IPS-NIHi7 (cell line): ENCODE measurements at regions not wholly inside any gene's neighbourhood (a gene's known extent, or its start where the extent isn't known, plus 50 kb on each side); places are given as distances from the start of the nearest gene placed in this dataset.
"Not testable (repeated sequence)": the region's sequence is repeated elsewhere in the genome, so short reads cannot be mapped to it uniquely, and the experiment has no call there.

ENCODE experiments used
- DNase-seq: peaks from one replicate; pipeline ENCODE4 v3.0.0; 2012; ENCODE audit warnings: mixed read lengths; ENCODE audit errors: extremely low spot score

DNA sequence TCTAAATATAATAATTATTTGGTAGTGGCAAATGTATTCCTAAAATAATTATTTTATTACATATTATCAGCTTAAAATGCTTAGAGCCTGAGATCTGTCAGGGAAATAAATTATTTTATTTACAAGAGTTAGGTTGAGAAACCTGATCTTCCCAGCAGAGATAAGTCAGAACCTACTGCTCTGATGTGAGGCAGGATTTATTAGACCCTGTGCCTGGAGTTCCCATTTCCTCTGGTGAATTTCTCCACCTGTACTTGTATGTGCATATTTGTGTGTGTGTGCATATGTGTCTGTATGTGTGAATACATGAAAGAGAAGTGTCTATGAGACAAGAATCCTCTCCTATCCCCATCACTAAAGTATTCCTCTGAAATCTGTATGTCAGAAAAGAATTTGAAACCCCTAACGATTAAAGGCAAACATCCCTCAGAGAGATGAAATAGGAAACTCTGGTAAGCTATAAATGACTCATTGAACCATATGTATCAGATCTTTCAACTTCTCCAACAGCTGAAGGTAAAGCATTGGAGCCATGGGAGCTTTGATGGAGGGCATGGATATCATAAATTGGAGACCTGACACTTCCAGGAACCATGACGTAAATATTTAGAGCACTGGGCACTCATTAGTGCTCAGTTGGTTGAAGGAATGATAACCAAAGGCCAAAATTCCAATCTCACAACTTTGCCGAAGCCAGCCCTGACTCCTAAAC, 190.9 kb downstream of the XPNPEP1 start:
- DNase-seq, result no peak

DNA sequence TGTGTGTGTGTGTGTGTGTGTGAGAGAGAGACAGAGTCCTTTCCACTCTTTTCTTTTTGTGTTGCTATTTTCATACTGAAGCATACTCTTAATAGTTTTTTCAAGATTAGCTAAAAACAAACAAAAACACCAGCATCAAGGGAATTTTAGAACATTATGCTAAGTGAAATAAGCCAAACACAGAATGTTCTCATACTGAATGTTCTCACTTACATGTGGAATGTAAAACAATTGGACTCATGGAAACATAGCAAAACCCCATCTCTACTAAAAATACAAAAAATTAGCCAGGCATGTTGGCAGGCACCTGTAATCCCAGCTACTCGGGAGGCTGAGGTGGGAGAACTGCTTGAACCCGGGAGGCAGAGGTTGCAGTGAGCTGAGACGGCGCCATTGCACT, 193.4 kb downstream of the XPNPEP1 start:
- not testable (repeated sequence) for DNase-seq

- DNase-seq, result no peak
These were observed 195.9 kb downstream of the XPNPEP1 start for GRCh38 chr10:109727436-109727835.

- no peak for DNase-seq
These were observed 196.8 kb downstream of the XPNPEP1 start for GRCh38 chr10:109726473-109726872.

DNA sequence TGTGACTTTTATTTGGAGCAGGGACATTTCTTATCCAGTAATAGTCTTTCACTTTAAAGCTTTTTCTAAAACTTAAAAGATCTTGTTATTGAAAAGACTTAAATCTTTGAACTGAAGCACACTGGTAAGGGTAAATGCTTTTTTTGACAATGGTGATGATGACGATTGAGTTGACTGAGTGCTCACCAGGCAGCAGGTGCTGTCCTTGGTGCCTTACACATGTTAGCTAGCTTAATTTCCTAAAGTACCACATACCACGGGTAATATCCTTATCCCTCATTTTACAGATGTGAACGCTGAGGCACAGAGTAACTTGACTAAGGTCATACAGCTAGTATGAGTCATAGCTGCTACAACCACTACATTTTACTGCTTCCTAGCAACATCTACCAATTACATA, 200.0 kb downstream of the XPNPEP1 start:
- DNase-seq, result no peak

- no peak for DNase-seq
These were observed 201.8 kb downstream of the XPNPEP1 start for GRCh38 chr10:109721453-109722064.

DNA sequence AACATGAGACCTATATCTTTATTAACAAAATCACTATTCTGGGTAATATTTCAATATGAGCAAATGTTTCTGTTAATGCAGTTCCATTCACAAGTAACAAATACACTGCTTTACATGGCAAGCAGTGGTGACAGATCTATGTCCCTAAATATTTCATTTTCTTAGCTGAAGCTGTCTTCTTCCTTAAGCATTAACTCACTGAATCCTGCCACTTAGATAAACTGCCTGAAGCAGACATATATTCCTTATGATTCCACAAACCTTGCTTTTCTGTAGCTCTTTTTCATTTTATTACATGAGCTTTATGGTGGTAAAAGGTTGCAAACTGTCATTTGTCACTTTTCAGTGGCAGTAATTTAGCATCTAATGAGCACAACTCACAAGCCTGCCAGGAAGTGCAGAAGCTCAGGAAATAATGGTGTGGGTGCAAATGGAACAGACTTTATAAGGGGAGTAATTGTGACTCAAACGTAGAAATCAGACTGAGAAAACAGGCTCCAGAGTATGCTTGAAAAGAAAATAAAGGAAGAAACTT, 217.2 kb downstream of the XPNPEP1 start:
- no peak for DNase-seq

DNA sequence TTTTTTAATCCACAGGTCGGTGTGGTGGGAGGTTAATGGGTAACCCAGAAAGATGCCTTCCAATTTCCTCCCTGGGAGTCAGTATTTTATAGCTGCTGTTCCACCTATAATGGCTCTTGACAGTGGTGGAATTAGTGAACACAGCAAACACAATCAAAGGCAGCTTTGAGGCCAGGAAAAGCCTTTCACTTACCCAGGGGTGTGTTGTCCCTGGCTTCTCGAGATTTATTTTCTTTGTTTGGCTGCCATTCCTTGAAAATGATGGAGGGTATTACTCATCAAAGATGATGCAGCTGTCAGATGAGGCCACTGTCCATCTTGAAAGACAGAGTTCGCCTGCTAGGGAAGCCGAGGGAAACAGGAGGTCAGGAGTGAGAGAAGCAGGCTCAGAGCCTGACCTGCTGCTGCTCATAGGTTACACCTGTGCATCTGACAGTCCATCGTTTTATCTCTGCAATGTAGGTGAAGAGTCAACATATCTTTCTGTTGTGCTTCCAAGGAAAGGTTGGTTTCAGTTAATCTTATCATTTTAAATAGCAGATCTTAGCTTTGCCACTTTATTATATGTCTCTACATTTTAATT, 221.6 kb downstream of the XPNPEP1 start:
- no peak for DNase-seq

DNA sequence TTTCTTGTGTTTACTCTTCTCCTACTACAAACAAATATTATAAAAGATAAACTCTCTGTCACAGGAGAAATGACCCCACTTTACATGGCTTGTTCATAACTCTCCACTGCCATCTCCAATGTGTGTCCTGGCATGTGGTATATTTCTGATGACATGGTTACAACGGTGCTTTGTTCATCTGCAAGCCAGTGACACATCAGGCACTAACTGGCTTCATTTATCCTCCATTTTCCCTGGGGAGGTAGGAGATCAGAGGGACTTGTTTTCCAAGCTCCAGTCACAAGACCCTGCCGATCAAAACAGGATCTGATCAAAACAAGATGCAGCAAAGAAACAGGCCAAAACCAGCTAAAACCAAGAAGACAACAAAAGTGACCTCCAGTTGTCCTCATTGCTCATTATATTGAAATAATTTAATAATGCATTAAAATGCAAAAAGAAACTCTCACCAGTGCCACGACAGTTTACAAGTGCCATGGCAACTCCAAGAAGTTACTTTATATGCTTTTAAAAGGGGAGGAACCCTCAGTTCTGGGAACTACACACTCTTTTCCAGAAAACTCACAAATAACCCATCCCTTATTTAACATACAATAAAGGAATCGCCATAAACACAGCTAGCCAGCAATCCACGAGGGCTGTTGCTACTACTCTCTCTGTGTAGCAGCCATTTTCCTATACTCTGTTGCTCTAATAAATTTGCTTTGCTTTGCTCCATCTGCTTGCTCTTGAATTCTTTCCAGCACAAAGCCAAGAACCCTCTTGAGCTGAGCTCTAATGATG, 224.2 kb downstream of the XPNPEP1 start:
- DNase-seq, result no peak

GRCh38 chr10:109698086-109698485, 225.2 kb downstream of the XPNPEP1 start:
- DNase-seq, result no peak

DNA sequence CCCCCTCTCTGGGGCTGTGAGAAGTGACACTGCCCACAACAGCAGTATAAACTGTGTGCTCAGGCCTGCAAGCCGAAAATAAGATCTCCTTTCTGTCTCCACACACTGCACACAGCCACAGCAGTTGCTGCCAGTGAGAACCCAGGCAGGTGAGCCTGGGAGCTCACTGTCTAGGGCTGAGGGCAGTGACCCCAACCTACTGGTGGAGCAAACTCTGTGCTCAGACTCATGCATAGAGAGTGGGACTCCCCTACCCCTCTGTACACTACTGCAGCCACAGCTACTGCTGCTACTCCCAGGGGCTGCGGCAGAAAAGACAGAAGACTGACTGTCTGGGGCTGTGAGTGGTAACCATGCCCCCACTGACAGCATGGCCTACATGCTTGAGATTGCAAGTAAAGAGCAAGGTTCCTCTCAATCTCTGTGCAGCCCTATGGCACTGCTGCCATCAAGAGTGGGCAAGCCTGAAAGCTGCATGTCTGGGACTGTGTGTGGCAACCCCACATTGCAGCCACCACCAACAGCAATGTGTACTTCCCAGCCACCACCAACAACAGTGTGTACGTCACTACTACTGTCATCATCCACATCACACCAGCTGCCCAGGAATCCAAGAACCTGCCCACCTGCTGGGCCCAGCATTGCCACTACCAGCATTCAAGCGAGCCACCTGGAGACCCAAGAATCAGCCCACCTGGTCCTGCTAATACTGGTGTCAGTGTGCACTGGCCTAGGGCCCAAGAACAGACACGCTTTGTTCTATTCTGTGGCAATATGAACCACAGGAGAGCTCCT, 226.1 kb downstream of the XPNPEP1 start:
- no peak for DNase-seq

- no peak for DNase-seq
These were observed 226.8 kb downstream of the XPNPEP1 start for GRCh38 chr10:109696462-109696861.

DNA sequence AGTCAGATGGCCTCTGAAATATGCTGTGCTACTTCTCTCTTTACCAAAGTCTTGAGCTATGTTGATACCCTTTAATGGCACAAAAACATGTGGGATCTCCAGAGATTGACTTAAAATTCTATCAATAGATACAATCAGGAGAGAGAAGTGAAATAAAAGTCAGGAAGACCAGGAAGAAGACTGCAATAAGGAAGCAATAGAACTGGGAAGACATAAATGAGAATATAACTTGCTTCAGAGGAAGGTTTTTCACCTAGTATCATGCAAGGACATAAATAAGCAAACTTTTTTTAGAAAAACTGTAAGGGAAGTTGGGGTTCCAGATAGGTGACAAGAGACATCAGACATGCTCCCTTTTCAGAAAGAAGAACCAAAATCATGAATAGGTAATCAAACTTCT, 227.3 kb downstream of the XPNPEP1 start:
- no peak for DNase-seq

- no peak for DNase-seq
These were observed 233.5 kb downstream of the XPNPEP1 start for GRCh38 chr10:109689785-109690184.

GRCh38 chr10:109679478-109679877, 243.8 kb downstream of the XPNPEP1 start:
- DNase-seq, result no peak

- DNase-seq, result no peak
These were observed 244.5 kb downstream of the XPNPEP1 start for GRCh38 chr10:109678857-109679256.

- DNase-seq, result no peak
These were observed 246.6 kb downstream of the XPNPEP1 start for GRCh38 chr10:109676703-109677102.

DNA sequence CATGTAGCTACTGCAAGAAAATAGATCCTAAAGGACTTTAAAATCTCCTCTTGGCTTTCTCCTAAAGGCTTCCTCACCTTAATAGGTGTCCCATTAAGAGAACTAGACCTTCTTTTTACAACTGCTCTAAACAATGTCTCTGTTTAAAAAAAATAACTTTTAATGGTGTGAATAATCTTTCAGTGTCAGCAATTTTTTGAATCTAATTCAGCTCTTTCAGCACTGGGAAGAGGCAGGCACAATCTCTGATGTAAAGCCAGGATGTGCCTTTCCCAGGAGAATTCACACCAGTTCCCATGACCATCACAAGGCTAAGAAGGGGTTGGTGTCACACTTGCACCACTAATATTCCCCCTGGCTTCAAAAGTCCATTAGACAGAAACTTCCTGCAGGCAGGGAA, 254.6 kb downstream of the XPNPEP1 start:
- no peak for DNase-seq

GRCh38 chr10:109668154-109668665, 255.1 kb downstream of the XPNPEP1 start:
- DNase-seq, result no peak

- DNase-seq, result no peak
These were observed 258.0 kb downstream of the XPNPEP1 start for GRCh38 chr10:109665321-109665720.

DNA sequence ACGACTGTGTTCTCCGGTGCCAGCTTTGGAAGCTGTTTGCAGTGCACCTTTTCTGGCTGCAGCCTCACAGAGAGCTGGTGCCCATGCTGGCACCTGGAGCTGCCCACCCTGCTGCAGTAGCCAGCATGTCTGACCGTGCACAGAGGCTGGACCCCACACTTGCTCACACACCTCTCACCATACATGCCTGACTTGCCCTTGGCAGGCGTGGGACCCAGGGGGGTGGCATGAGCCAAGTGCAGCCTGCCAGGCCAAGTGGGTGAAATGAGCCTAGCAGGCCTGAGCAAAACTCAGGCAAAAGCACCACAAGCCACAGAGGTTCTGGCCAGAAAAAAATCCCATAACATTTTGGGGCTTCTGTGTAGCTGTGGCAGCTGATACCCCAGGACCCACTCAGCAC, 258.8 kb downstream of the XPNPEP1 start:
- DNase-seq, result no peak
